GM23338 (cell line): ENCODE measurements at regions not wholly inside any gene's neighbourhood (a gene's known extent, or its start where the extent isn't known, plus 50 kb on each side); places are given as distances from the start of the nearest gene placed in this dataset.

Source experiments
- ATAC-seq: fragments of 200-7000 bp; cut with Tn5 transposase; 3 replicates; pipeline ENCODE4 v1.9.1; 2020
- DNase-seq: peaks from one replicate; pipeline ENCODE4 v3.0.0-alpha.2; 2015; ENCODE audit warnings: low spot score
- H2AFZ ChIP-seq: fragments of 200-600 bp; sonication (generic); 2 replicates; pipeline ENCODE4 v1.8.0; 2016; ENCODE audit warnings: antibody characterized with exemption, mild to moderate bottlenecking, moderate library complexity
- H3F3A ChIP-seq: fragments of 200-600 bp; sonication (generic); replicated peaks from 2 replicates; pipeline ENCODE4 v1.8.0; 2017; ENCODE audit warnings: antibody characterized with exemption, mixed run types, low read depth
- H3K27ac ChIP-seq: fragments of 200-600 bp; sonication (generic); 2 replicates; pipeline ENCODE4 v1.6.1; 2016; ENCODE audit warnings: low read depth
- H3K27me3 ChIP-seq: fragments of 200-600 bp; sonication (generic); 2 replicates; pipeline ENCODE4 v1.8.0; 2016; ENCODE audit warnings: mild to moderate bottlenecking, mixed run types, moderate library complexity; ENCODE audit not compliant: insufficient read depth
- H3K36me3 ChIP-seq: fragments of 200-600 bp; sonication (generic); 2 replicates; pipeline ENCODE4 v1.8.0; 2016; ENCODE audit warnings: mild to moderate bottlenecking; ENCODE audit not compliant: insufficient read depth
- H3K4me1 ChIP-seq: fragments of 200-600 bp; sonication (generic); 2 replicates; pipeline ENCODE4 v1.8.0; 2016; ENCODE audit warnings: mild to moderate bottlenecking, moderate library complexity; ENCODE audit not compliant: insufficient read depth
- H3K4me2 ChIP-seq: fragments of 200-600 bp; sonication (generic); 2 replicates; pipeline ENCODE4 v1.7.1; 2017; ENCODE audit warnings: mixed run types
- H3K4me3 ChIP-seq: fragments of 200-600 bp; sonication (generic); 2 replicates; pipeline ENCODE4 v1.6.1; 2016; ENCODE audit warnings: mixed run types
- H3K79me2 ChIP-seq: fragments of 200-600 bp; sonication (generic); replicated peaks from 2 replicates; pipeline ENCODE4 v1.8.0; 2017; ENCODE audit warnings: mild to moderate bottlenecking; ENCODE audit not compliant: insufficient read depth
- H3K9me2 ChIP-seq: fragments of 200-600 bp; sonication (generic); 2 replicates; pipeline ENCODE4 v1.8.0; 2017; ENCODE audit not compliant: insufficient read depth
- H4K20me1 ChIP-seq: fragments of 200-600 bp; sonication (generic); replicated peaks from 2 replicates; pipeline ENCODE4 v1.8.0; 2017; ENCODE audit warnings: mild to moderate bottlenecking; ENCODE audit not compliant: insufficient read depth
- H3K27ac Mint-ChIP-seq: 2 replicates; pipeline ENCODE4 v1.8.0; 2020; ENCODE audit warnings: inconsistent platforms, mild to moderate bottlenecking, moderate library complexity, mixed read lengths
- H3K27me3 Mint-ChIP-seq: 3 replicates; pipeline ENCODE4 v1.8.0; 2022; ENCODE audit warnings: low read depth, mild to moderate bottlenecking, moderate library complexity, mixed read lengths, inconsistent platforms; ENCODE audit not compliant: insufficient read depth, poor library complexity
- H3K36me3 Mint-ChIP-seq: 3 replicates; pipeline ENCODE4 v1.8.0; 2021; ENCODE audit warnings: low read depth, mild to moderate bottlenecking, inconsistent platforms, moderate library complexity, mixed read lengths
- H3K4me1 Mint-ChIP-seq: 3 replicates; pipeline ENCODE4 v1.8.0; 2020; ENCODE audit warnings: mild to moderate bottlenecking, inconsistent platforms, mixed read lengths
- H3K4me3 Mint-ChIP-seq: 3 replicates; pipeline ENCODE4 v1.8.0; 2021; ENCODE audit warnings: moderate library complexity, mild to moderate bottlenecking, inconsistent platforms, mixed read lengths
- H3K9me3 Mint-ChIP-seq: 3 replicates; pipeline ENCODE4 v1.8.0; 2020; ENCODE audit warnings: moderate library complexity, mild to moderate bottlenecking, inconsistent platforms, mixed read lengths
- CREB1 ChIP-seq: fragments of 250-450 bp; sonication (Bioruptor Pico); IDR thresholded peaks from 2 replicates; pipeline ENCODE4 v1.5.0; 2020; ENCODE audit warnings: low read depth, mild to moderate bottlenecking, moderate library complexity
- CTCF ChIP-seq, 2 experiments: fragments of 200-600 bp in 1 of 2; sonication (generic) in 1 of 2; conservative IDR thresholded peaks; 2 replicates each; pipeline versions ENCODE4 v1.5.1 to v1.6.1; 2016 to 2017; ENCODE audit warnings: antibody characterized with exemption in 2 of 2, low read depth in 2 of 2, mild to moderate bottlenecking in 2 of 2, moderate library complexity in 1 of 2
- EZH2 ChIP-seq: fragments of 200-600 bp; sonication (generic); IDR thresholded peaks from one replicate; pipeline ENCODE4 v1.8.0; 2017; ENCODE audit warnings: antibody characterized with exemption, mild to moderate bottlenecking, low read depth; ENCODE audit not compliant: unreplicated experiment
- EZH2phosphoT487 ChIP-seq: fragments of 200-600 bp; sonication (generic); IDR thresholded peaks from one replicate; pipeline ENCODE4 v1.8.1; 2018; ENCODE audit warnings: antibody characterized with exemption; ENCODE audit not compliant: unreplicated experiment
- JUNB ChIP-seq: IDR thresholded peaks from one replicate; pipeline ENCODE4 v1.6.1; 2016; ENCODE audit warnings: antibody characterized with exemption; ENCODE audit not compliant: unreplicated experiment
- NANOG ChIP-seq: IDR thresholded peaks from 2 replicates; pipeline ENCODE4 v1.6.1; 2016; ENCODE audit warnings: antibody characterized with exemption, borderline replicate concordance
- POLR2AphosphoS5 ChIP-seq: IDR thresholded peaks from 2 replicates; pipeline ENCODE4 v1.6.1; 2016; ENCODE audit warnings: antibody characterized with exemption, low read depth
- STAT1 ChIP-seq: IDR thresholded peaks from one replicate; pipeline ENCODE4 v1.6.1; 2016; ENCODE audit warnings: antibody characterized with exemption; ENCODE audit not compliant: unreplicated experiment
- ZNF114 ChIP-seq: fragments of 250-450 bp; sonication (Bioruptor Pico); IDR thresholded peaks from 2 replicates; pipeline ENCODE4 v1.5.0; 2020; ENCODE audit warnings: mild to moderate bottlenecking, moderate library complexity
- ZNF331 ChIP-seq: fragments of 250-450 bp; sonication (Bioruptor Pico); IDR thresholded peaks from 2 replicates; pipeline ENCODE4 v1.5.0; 2020; ENCODE audit warnings: low read depth, mild to moderate bottlenecking, moderate library complexity
- TF ChIP-seq, protein P1 (sequence below): IDR thresholded peaks from 2 replicates; pipeline ENCODE4 v1.6.1; 2016; ENCODE audit warnings: antibody characterized with exemption
- TF ChIP-seq, protein P2 (sequence below): IDR thresholded peaks from one replicate; pipeline ENCODE4 v1.6.1; 2018; ENCODE audit warnings: antibody characterized with exemption; ENCODE audit not compliant: unreplicated experiment

DNA sequence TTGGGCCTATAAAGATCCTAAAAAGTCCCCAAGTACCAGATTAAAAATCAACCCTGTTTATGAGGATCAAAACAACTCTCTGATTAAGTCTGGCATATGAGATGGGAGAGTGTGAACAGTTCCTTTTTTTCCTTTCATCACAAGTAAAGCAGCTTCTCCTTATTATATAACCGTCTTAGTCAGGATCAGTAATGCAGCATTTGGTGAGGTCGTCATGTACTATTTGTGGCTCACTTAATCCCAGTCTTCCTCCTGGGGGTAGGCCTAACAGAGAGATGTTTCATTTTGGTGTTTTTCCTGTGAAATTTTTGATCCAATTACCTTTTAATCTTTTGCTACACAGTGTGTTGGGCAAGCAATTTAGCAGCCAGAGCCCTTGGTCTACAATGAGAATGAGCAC, 333.1 kb upstream of the KCNMB2 start (continued):
- no peak for TF ChIP-seq NANOG

DNA sequence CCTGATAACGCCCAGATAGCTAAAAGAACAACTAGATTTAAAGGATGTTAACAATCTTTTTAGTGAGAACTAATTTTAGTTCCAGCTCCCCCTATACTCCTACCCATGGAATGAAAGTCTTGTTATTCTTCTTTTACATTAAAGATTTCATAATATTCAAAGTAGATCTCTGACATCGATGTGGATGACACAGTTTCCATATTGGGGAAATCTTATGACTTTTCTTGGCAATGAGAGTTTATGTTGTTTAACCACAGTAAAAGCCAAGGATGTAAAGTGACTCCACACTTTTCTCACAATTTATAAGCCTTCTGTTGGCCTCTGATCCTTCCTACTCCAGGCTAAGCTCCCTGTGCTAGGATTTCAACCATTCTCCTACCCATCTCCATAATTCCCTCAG, 332.6 kb upstream of the KCNMB2 start:
- Histone ChIP-seq H3K4me2 (no peak overlapping the region), H3K27me3 (no peaks in the 10 kb centered on the region), H3K27ac (no peak overlapping the region), H3K4me1 (peaks cover 9% of the 10 kb centered on the region), H3F3A (no peaks in the 10 kb centered on the region), H4K20me1 (no peaks in the 10 kb centered on the region), H3K36me3 (no peaks in the 10 kb centered on the region), H3K4me3 (no peak overlapping the region), H2AFZ (no peak overlapping the region), H3K9me2 (peaks cover 10% of the 10 kb centered on the region; the same call in 1 of the 2 replicates), H3K79me2 (no peaks in the 10 kb centered on the region)
- H3K4me3 Mint-ChIP-seq, result no peak overlapping the region
- peaks cover 1% of the 10 kb centered on the region; the same call in 1 of the 3 replicates for H3K36me3 Mint-ChIP-seq
- peaks cover 8% of the 10 kb centered on the region for H3K4me1 Mint-ChIP-seq
- no peak for DNase-seq
- H3K27ac Mint-ChIP-seq, result no peak overlapping the region
- H3K9me3 Mint-ChIP-seq, result no peaks in the 10 kb centered on the region
- no peak for ATAC-seq
- no peak for TF ChIP-seq STAT1
- TF ChIP-seq CREB1, result no peak
- TF ChIP-seq NANOG, result no peak
- no peak for TF ChIP-seq EZH2phosphoT487
- peaks cover 1% of the 10 kb centered on the region for H3K27me3 Mint-ChIP-seq

DNA sequence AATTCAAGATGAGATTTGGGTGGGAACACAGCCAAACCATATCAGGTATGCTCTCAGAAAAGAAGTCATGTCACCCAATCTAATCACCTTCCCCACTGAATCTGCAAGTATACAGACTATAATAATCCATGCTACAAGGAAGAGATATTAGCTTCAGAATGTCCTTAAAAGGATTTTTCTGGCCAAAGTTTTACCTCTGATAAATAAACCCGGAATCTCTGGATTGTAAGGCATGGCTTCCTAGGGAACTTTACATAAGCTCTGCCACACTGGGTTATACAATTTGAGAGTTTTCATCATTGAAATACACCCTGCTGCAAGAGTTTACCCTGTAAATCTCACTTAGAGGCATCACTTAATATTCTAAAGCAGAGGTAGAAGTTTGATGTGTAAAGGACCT, 330.5 kb upstream of the KCNMB2 start:
- no peaks in the 10 kb centered on the region for H3K9me3 Mint-ChIP-seq
- no peak overlapping the region for H3K4me3 Mint-ChIP-seq
- peaks cover 9% of the 10 kb centered on the region for H3K4me1 ChIP-seq
- H3K27me3 ChIP-seq, result no peaks in the 10 kb centered on the region
- H3K79me2 ChIP-seq, result no peaks in the 10 kb centered on the region
- DNase-seq, result no peak
- H4K20me1 ChIP-seq, result no peaks in the 10 kb centered on the region
- H3K4me1 Mint-ChIP-seq, result peaks cover 14% of the 10 kb centered on the region
- no peak for ATAC-seq
- no peaks in the 10 kb centered on the region for H3F3A ChIP-seq
- no peak overlapping the region for H3K4me3 ChIP-seq
- H3K27ac Mint-ChIP-seq, result no peak overlapping the region
- peaks cover 1% of the 10 kb centered on the region for H3K27me3 Mint-ChIP-seq
- no peaks in the 10 kb centered on the region for H3K36me3 ChIP-seq
- peaks cover 3% of the 10 kb centered on the region; the same call in 1 of the 3 replicates for H3K36me3 Mint-ChIP-seq
- H3K9me2 ChIP-seq, result peaks cover 6% of the 10 kb centered on the region; the same call in 1 of the 2 replicates
- no peak overlapping the region for H3K27ac ChIP-seq
- H2AFZ ChIP-seq, result no peak overlapping the region
- H3K4me2 ChIP-seq, result no peak overlapping the region
- TF ChIP-seq CTCF (conservative IDR thresholded peaks at IDR 0.05; ENCODE audit: low read depth in 2 of 2) (no peak), POLR2AphosphoS5 (no peak), ZNF331 (no peak), NANOG (no peak), EZH2phosphoT487 (no peak), STAT1 (no peak), ZNF114 (CRISPR knock-in tag) (no peak), CREB1 (no peak), JUNB (no peak), EZH2 (no peak)
- TF ChIP-seq, protein P1, sequence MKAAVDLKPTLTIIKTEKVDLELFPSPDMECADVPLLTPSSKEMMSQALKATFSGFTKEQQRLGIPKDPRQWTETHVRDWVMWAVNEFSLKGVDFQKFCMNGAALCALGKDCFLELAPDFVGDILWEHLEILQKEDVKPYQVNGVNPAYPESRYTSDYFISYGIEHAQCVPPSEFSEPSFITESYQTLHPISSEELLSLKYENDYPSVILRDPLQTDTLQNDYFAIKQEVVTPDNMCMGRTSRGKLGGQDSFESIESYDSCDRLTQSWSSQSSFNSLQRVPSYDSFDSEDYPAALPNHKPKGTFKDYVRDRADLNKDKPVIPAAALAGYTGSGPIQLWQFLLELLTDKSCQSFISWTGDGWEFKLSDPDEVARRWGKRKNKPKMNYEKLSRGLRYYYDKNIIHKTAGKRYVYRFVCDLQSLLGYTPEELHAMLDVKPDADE, result no peak
- TF ChIP-seq, protein P2, sequence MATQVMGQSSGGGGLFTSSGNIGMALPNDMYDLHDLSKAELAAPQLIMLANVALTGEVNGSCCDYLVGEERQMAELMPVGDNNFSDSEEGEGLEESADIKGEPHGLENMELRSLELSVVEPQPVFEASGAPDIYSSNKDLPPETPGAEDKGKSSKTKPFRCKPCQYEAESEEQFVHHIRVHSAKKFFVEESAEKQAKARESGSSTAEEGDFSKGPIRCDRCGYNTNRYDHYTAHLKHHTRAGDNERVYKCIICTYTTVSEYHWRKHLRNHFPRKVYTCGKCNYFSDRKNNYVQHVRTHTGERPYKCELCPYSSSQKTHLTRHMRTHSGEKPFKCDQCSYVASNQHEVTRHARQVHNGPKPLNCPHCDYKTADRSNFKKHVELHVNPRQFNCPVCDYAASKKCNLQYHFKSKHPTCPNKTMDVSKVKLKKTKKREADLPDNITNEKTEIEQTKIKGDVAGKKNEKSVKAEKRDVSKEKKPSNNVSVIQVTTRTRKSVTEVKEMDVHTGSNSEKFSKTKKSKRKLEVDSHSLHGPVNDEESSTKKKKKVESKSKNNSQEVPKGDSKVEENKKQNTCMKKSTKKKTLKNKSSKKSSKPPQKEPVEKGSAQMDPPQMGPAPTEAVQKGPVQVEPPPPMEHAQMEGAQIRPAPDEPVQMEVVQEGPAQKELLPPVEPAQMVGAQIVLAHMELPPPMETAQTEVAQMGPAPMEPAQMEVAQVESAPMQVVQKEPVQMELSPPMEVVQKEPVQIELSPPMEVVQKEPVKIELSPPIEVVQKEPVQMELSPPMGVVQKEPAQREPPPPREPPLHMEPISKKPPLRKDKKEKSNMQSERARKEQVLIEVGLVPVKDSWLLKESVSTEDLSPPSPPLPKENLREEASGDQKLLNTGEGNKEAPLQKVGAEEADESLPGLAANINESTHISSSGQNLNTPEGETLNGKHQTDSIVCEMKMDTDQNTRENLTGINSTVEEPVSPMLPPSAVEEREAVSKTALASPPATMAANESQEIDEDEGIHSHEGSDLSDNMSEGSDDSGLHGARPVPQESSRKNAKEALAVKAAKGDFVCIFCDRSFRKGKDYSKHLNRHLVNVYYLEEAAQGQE, result no peak
